OCI-LY3 (cell line): ENCODE measurements at regions not wholly inside any gene's neighbourhood (a gene's known extent, or its start where the extent isn't known, plus 50 kb on each side); places are given as distances from the start of the nearest gene placed in this dataset.

Experiments
- EZH2phosphoT487 ChIP-seq: fragments of 200-600 bp; shearing (Covaris generic); IDR thresholded peaks from 2 replicates; pipeline ENCODE4 v1.6.1; 2018; ENCODE audit warnings: antibody characterized with exemption, mixed run types, low read depth
- TF ChIP-seq, protein P1 (sequence below): fragments of 200-600, 300-600 bp; sonication (generic); IDR thresholded peaks from 2 replicates; pipeline ENCODE4 v1.5.1; 2014; ENCODE audit warnings: antibody characterized with exemption, low read length, low read depth

DNA sequence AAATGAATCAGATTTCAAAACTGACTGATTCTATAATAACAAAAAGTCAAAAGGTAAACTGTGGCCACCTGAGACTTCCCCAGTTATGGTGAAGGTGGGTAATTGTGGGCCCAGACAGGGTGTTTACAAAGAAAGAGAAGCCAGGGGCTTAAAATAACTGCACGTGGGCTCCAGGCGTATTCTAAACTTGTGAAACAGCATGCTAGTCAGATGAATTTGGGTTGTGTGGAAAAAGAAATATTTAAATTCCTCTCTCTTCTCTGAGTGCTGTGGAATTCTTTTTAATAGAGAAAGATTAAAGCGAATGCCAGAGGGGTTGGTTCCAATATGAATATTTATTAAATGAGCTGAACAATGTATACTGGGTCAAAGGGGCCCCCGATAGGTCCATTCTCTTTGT, 166.3 kb upstream of the AFDN start:
- TF ChIP-seq, protein P1, sequence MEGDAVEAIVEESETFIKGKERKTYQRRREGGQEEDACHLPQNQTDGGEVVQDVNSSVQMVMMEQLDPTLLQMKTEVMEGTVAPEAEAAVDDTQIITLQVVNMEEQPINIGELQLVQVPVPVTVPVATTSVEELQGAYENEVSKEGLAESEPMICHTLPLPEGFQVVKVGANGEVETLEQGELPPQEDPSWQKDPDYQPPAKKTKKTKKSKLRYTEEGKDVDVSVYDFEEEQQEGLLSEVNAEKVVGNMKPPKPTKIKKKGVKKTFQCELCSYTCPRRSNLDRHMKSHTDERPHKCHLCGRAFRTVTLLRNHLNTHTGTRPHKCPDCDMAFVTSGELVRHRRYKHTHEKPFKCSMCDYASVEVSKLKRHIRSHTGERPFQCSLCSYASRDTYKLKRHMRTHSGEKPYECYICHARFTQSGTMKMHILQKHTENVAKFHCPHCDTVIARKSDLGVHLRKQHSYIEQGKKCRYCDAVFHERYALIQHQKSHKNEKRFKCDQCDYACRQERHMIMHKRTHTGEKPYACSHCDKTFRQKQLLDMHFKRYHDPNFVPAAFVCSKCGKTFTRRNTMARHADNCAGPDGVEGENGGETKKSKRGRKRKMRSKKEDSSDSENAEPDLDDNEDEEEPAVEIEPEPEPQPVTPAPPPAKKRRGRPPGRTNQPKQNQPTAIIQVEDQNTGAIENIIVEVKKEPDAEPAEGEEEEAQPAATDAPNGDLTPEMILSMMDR = no peak
- no peak for TF ChIP-seq EZH2phosphoT487
